GM21390 (cell line): ENCODE measurements at regions not wholly inside any gene's neighbourhood (a gene's known extent, or its start where the extent isn't known, plus 50 kb on each side); places are given as distances from the start of the nearest gene placed in this dataset.

ENCODE experiments used
- ATAC-seq: cut with Tn5 transposase; IDR thresholded peaks from one replicate; pipeline ENCODE4 v1.9.1; 2021; ENCODE audit not compliant: unreplicated experiment

- no peak for ATAC-seq
These were observed 486.8 kb upstream of the ANKRD30A start for GRCh38 chr10:36638462-36639155.

DNA sequence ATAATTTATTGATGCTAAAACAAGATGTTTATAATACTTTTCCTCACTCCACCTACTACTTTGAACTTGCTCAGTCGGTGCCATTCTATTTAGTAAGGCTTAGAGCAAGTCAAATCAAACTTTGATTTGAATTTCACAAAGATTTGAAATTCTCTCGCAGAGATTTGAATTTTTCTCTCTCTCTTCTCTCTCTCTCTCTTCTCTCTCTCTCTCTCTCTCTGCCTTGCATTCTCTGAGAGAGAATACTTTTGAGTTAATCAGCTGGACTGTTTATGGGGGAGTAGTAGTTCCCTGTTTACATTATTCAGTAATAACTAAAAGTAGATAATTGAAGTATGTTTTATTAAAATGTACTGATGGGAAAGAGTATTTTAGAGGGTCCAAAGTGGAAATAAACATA lies 488.5 kb upstream of the ANKRD30A start:
- no peak for ATAC-seq

GRCh38 chr10:36636285-36636839 lies 489.0 kb upstream of the ANKRD30A start:
- no peak for ATAC-seq

GRCh38 chr10:36634916-36635315 lies 490.5 kb upstream of the ANKRD30A start:
- ATAC-seq = no peak

DNA sequence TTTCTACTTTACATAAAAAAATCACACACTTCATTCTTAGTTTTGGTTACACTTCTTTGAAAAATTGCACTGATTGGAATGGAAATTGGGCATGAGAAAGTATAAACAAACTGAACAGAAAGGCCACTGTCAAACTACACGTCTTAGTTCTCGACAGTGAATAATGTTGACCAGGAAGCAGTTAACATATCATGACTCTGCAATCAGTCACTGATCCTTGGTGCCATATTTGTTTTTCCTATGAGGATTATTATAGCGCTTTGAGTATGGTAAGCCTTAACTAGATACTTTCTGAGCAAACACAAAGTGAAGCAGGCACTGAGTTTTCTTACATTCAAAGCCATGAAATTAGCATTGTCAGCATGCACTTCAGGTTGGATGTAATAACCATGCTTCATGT lies 495.1 kb upstream of the ANKRD30A start:
- no peak for ATAC-seq

- no peak for ATAC-seq
These were observed 495.9 kb upstream of the ANKRD30A start for GRCh38 chr10:36629476-36629875.

DNA sequence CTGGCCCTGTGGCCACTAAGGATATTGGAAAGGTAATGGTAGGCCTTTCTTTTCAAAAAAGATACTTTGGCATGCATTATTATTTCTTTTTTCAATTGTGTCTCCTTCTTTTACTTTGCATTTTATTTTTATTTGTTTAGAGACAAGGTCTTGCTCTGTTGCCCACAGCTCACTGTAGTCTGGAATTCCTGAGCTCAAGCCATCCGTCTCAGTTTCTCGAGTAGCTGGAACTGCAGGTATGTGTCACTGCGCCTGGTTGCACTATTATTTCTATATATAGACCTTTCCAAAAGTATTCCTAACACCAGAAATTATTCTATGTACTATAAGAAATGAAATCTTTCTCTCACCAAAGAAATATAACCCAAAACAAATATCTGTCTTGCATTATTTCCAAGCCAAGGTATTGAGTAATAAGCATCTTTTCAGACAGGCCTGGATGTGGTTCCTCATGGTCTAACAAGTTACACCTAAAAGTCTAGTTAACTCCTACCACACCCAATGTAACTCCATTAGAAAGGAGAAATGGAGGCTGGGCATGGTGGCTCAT lies 500.8 kb upstream of the ANKRD30A start:
- no peak for ATAC-seq

- no peak for ATAC-seq
These were observed 504.1 kb upstream of the ANKRD30A start for GRCh38 chr10:36621346-36621745.

DNA sequence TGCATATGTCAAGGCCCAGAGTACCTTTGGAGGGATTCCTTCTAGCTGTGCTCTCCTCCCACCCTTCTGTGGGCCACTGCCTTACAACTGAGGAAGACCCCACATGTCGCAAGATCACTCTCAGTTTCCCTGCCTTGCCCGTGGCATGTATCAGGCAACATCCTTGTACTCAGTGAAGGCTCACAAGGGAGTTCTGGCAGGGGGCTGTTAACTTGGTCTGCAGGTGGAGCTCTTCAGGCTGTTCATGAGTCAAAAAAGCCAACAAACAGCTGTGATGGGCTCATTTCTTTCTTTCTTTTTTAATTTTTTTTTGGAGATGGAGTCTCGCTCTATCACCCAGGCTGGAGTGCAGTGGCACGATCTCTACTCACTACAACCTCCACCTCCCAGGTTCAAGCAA lies 513.0 kb upstream of the ANKRD30A start:
- no peak for ATAC-seq

- no peak for ATAC-seq
These were observed 516.5 kb upstream of the ANKRD30A start for GRCh38 chr10:36608866-36609265.

GRCh38 chr10:36608251-36608650 lies 517.1 kb upstream of the ANKRD30A start:
- ATAC-seq = no peak

DNA sequence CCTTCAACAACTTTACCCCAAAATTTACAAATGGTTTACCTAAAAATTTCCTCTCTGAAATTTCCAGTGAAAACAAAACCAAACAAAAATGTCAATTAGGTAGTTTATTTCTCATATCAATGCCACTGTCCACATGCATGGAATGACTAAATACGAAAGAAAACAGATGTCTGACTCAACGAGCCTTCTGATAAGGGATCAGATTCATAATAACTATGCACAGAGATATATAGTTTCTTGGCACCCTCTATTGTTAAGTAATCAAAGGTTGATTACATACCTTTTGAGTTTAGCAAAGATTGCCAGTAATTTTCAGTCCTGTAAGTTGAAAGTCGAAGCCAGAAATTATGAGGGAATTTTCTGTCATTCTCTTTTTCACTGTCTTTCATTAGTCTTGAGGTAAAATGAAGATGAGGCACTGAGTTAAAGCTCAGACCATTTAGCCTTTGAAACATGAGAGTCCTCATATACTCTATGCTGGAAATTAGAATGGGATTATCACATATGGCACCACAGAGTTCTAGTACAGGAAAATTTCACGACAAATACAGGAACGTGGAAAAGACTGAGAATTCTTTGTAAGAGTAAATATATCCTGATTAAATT lies 519.1 kb upstream of the ANKRD30A start:
- ATAC-seq = no peak

- no peak for ATAC-seq
These were observed 521.1 kb upstream of the ANKRD30A start for GRCh38 chr10:36604316-36604715.

GRCh38 chr10:36603688-36604087 lies 521.7 kb upstream of the ANKRD30A start:
- ATAC-seq = no peak

- ATAC-seq = no peak
These were observed 523.0 kb upstream of the ANKRD30A start for GRCh38 chr10:36602374-36602773.

GRCh38 chr10:36597756-36598320 lies 527.6 kb upstream of the ANKRD30A start:
- no peak for ATAC-seq

DNA sequence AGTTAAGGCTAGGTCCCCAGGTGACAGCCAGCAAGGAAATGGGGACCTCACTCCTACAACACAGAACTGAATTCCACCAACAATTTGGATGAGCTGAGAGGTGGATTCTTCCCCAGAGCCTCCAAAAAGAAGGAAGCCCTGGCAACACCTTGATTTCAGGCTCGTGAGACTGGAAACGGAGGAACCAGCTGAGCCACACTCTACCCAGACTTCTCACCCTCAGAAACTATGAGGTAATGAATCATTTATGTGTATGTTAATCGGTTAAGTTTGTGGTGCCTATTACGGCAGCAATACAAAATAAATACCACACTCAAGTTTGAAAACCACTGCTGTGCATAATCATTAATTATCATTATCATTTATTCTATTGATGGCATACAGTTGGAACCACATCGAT lies 532.4 kb upstream of the ANKRD30A start:
- ATAC-seq = no peak

DNA sequence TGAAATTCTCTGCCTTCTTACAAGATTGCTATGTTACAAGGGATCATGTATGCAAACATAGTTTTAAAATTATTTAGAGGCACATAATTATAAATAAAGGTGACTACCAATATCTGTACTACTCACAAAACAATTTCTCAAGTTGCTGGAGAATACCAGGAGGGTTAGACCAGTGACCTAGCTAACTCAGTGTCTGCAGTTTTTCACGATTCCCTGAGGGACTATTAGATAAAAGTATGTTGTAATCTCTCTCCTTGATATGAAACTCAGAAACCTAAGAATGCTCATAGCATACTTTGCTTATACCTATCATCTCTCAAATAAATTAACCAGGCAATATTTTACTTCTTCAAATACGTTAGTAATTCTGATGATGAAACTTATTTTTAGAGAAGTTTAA lies 534.0 kb upstream of the ANKRD30A start:
- no peak for ATAC-seq

GRCh38 chr10:36583690-36584089 lies 541.7 kb upstream of the ANKRD30A start:
- ATAC-seq = no peak

DNA sequence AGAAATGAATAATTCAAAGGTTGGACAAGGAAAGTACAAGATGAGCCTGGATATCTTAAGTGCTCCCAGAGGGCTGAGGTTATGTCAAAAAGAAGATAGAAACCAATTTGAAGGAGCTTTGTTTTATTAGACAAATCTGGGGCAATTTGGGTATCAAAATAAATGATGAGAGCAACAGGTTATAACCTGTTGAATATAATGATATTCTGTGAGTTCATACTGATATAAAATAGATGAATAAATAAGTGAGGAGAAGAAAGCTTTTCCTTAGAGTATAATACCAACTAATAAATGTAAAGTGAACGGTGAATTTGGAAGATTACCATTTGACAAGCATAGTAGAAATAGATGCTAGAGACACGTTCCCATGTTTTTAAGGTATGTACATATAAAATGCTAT lies 544.2 kb upstream of the ANKRD30A start:
- ATAC-seq = no peak

DNA sequence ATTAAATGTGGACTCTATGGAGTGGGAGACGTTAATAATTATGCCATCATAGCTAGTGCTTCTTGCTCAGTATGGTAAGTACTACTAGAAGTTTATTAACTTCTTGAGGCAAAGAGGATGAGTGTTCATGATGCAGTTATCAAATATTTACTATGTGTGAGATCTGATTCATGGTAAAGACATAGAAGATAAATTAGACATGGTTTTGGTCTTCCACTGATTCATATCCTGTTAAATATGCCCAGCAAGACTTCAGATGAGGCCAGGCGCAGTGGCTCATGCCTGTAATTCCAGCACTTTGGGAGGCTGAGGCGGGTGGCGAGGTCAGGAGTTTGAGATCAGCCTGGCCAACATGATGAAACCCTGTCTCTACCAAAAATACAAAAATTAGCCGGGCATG lies 547.1 kb upstream of the ANKRD30A start:
- no peak for ATAC-seq

DNA sequence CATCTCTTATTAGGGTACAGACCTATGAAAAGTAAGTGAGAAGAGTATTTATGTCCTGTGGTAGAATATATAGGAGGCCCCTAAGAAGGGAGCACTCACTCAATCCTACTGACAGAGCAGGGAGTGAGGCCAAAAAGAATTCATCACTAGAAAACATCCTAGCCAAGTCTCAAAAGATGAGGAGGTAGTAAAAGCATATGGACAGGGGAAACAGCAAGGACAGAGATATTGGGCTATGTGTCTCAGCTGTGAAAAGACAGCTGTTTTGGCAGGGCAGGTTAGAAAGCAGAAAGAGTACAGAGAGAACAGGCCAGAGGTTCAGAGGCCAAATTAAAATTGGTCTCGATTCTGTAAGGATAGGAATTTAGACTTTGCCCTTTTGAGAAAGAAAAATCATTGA lies 548.3 kb upstream of the ANKRD30A start:
- no peak for ATAC-seq
